ENCODE measurements at regions not wholly inside any gene's neighbourhood (a gene's known extent, or its start where the extent isn't known, plus 50 kb on each side); places are given as distances from the start of the nearest gene placed in this dataset.
"Not testable (repeated sequence)": the region's sequence is repeated elsewhere in the genome, so short reads cannot be mapped to it uniquely, and the experiment has no call there.

- not testable (repeated sequence) for TF ChIP-seq ELF4 (IDR thresholded peaks at IDR 0.05); FOXM1 (IDR thresholded peaks at IDR 0.05; ENCODE audit: borderline replicate concordance); BHLHE40 (IDR thresholded peaks at IDR 0.05; ENCODE audit: borderline replicate concordance)
Observed at GRCh38 chr6:19584207-19584606, 253.0 kb upstream of the ID4 start.

Data from HEK293T (cell line).